Astrocyte of the cerebellum (primary cell): ENCODE measurements at regions not wholly inside any gene's neighbourhood (a gene's known extent, or its start where the extent isn't known, plus 50 kb on each side); places are given as distances from the start of the nearest gene placed in this dataset.
"Not testable (repeated sequence)": the region's sequence is repeated elsewhere in the genome, so short reads cannot be mapped to it uniquely, and the experiment has no call there.

Source experiments
- DNase-seq: peaks from one replicate; pipeline ENCODE4 v3.0.0-alpha.2; 2011; ENCODE audit warnings: low read depth
- H3K4me3 ChIP-seq: 2 replicates; pipeline ENCODE4 v1.5.1; 2011; ENCODE audit warnings: mild to moderate bottlenecking, low read depth, low read length, moderate library complexity
- CTCF ChIP-seq: IDR thresholded peaks from 2 replicates; pipeline ENCODE4 v1.5.1; 2012; ENCODE audit warnings: low read length, low read depth, moderate library complexity, mild to moderate bottlenecking; ENCODE audit errors: missing control alignments
- in situ Hi-C: cut with HindIII; loops from 2 replicates; pipeline ENCODE4 v1.10.0; 2017; ENCODE audit warnings: low sequenced_read_pairs

- TF ChIP-seq CTCF = no peak
- H3K4me3 ChIP-seq = no peak overlapping the region
- no peak for DNase-seq
- in situ Hi-C loops = loop anchor here (5.0 kb wide), 2 partner anchors 34 to 61 kb away; no protein-coding TSS in a partner anchor
These were observed 268.7 kb upstream of the ASIC2 start for GRCh38 chr17:33561569-33562334.

GRCh38 chr17:33562792-33563191 is 269.7 kb upstream of the ASIC2 start:
- H3K4me3 ChIP-seq = no peak overlapping the region
- in situ Hi-C loops = loop anchor here (5.0 kb wide), 2 partner anchors 35 to 60 kb away; no protein-coding TSS in a partner anchor
- TF ChIP-seq CTCF = no peak
- DNase-seq = no peak

GRCh38 chr17:33564146-33564545 is 271.1 kb upstream of the ASIC2 start:
- no peak for TF ChIP-seq CTCF
- in situ Hi-C loops = loop anchor here (5.0 kb wide), 2 partner anchors 37 to 58 kb away; no protein-coding TSS in a partner anchor
- no peak for DNase-seq
- H3K4me3 ChIP-seq = no peak overlapping the region

- in situ Hi-C loops = no loop called here
- TF ChIP-seq CTCF = no peak
- H3K4me3 ChIP-seq = no peak overlapping the region
- DNase-seq = no peak
These were observed 274.1 kb upstream of the ASIC2 start for GRCh38 chr17:33567223-33567622.

GRCh38 chr17:33572615-33573014 is 279.5 kb upstream of the ASIC2 start:
- no peak for DNase-seq
- H3K4me3 ChIP-seq = no peak overlapping the region
- TF ChIP-seq CTCF = no peak
- in situ Hi-C loops = no loop called here

- in situ Hi-C loops = no loop called here
- no peak for DNase-seq
- no peak for TF ChIP-seq CTCF
- no peak overlapping the region for H3K4me3 ChIP-seq
These were observed 281.9 kb upstream of the ASIC2 start for GRCh38 chr17:33574942-33575445.

- in situ Hi-C loops, DNase-seq: not testable (repeated sequence)
These were observed 286.6 kb upstream of the ASIC2 start for GRCh38 chr17:33579740-33580139.

More at GRCh38 chr17:33579740-33580139, 286.6 kb upstream of the ASIC2 start:
- not testable (repeated sequence) for H3K4me3 ChIP-seq
